ENCODE measurements at regions not wholly inside any gene's neighbourhood (a gene's known extent, or its start where the extent isn't known, plus 50 kb on each side); places are given as distances from the start of the nearest gene placed in this dataset.

DNA sequence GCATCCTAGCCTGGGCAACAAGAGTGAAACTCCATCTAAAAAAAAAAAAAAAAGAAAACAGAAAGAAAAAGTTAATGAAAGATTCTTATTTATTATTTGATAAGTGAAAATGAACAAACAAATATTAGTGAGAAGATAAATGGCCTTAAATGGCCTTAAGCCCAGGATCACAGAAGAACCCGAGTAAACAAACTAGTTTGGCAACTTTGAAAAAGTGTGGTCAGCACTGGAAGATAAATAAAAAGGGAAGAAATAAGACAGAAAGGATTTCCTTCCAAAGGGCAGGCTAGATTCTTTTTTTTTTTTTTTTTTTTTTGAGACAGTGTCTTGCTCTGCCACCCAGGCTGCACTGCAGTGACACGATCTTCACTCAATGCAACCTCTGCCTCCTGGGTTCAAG is 692.4 kb downstream of the CPS1 start:
- no peak for DNase-seq

- DNase-seq = no peak
These were observed 694.6 kb downstream of the CPS1 start for GRCh38 chr2:211251016-211251415.

GRCh38 chr2:211258646-211259335 is 702.4 kb downstream of the CPS1 start:
- no peak for DNase-seq

GRCh38 chr2:211259831-211260476 is 703.6 kb downstream of the CPS1 start:
- DNase-seq = no peak

DNA sequence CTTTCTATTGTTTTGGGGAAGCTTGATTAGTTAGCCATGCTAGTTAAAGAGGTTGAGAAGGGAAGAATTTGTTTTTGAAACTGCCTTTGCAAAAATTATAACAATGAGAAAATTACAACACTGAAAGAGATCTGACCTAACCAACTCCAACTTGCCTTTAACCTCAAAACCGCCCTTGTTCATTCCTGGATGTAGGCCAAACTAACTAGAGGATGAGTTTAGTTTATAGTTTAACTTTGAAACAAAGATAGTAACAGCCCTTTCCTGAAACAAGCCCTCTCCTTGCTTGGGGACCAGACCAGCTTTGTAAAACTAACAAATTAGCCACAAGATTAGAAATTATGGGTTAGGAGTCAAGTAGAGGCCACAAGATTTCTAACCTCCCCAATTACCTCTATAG is 713.9 kb downstream of the CPS1 start:
- no peak for DNase-seq

- DNase-seq = no peak
These were observed 725.2 kb downstream of the CPS1 start for GRCh38 chr2:211281430-211282073.

GRCh38 chr2:211302676-211303075 is 746.3 kb downstream of the CPS1 start:
- no peak for DNase-seq

DNA sequence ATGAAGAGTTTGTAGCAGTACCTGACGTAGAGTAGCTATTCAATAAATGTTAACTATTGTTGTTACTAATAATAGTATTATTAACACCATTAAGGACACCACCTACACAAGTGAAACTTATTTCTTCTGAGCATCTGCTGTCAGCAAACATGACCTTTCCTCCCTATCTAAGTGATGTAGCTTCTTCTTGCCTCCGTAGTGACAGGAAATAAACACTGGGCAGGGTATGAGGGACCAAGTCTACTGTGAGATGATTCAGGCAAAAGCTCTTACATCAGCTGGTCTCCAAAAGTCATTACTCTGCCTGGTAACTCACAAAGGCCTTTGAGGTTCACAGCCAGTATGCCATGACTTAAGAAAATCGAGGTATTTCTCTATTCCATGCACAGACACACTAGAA is 750.5 kb downstream of the CPS1 start:
- no peak for DNase-seq
